ENCODE measurements at regions not wholly inside any gene's neighbourhood (a gene's known extent, or its start where the extent isn't known, plus 50 kb on each side); places are given as distances from the start of the nearest gene placed in this dataset.
A peak's percentile ranks its signal among the peaks of the same experiment; 100 is the strongest.

DNA sequence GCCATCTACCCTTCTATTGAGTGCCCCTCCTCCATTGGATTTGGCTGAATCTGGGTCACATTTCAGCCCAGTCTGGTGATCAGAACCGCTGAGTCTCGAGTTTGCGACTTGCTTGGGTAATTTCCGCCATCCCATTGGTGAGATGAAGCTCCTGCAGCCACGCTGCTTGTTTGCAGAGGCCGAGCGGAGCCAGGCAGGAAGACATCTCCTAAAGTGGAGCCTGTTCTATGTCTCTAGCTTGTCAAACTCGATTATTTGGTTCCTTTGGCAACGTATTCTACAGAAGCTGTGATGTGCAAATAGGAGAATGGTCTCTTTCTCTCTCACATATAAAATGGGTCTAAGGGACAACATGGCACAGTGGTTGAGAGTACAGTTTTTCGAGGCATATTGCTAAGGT, 206.8 kb upstream of the PLXNA2 start:
- no peaks in the 10 kb centered on the region for H3K79me2 ChIP-seq (replicated peaks; ENCODE audit: insufficient read depth)
- no peak for DNase-seq (ENCODE audit: low spot score)
- no peaks in the 10 kb centered on the region for H3K36me3 Mint-ChIP-seq (ENCODE audit: low read depth)
- H3K4me2 ChIP-seq: no peak overlapping the region
- peaks cover 15% of the 10 kb centered on the region for H3K4me1 Mint-ChIP-seq
- H3K27ac Mint-ChIP-seq: no peak overlapping the region; the same call in 1 of the 2 replicates
- H3K36me3 ChIP-seq (ENCODE audit: insufficient read depth): no peaks in the 10 kb centered on the region
- no peak for TF ChIP-seq STAT1 (IDR thresholded peaks at IDR 0.05; ENCODE audit: unreplicated experiment)
- TF ChIP-seq REST (IDR thresholded peaks at IDR 0.05; ENCODE audit: unreplicated experiment): no peak
- no peak for TF ChIP-seq ETS1 (IDR thresholded peaks at IDR 0.05)
- no peak for TF ChIP-seq EZH2 (IDR thresholded peaks at IDR 0.05; ENCODE audit: low read depth, unreplicated experiment)
- no peak for TF ChIP-seq POLR2AphosphoS5 (IDR thresholded peaks at IDR 0.05; ENCODE audit: low read depth)
- TF ChIP-seq CREB1 (CRISPR knock-in tag; IDR thresholded peaks at IDR 0.05; ENCODE audit: low read depth): no peak
- TF ChIP-seq ZNF331 (CRISPR knock-in tag; IDR thresholded peaks at IDR 0.05; ENCODE audit: low read depth): no peak
- TF ChIP-seq, protein P1, sequence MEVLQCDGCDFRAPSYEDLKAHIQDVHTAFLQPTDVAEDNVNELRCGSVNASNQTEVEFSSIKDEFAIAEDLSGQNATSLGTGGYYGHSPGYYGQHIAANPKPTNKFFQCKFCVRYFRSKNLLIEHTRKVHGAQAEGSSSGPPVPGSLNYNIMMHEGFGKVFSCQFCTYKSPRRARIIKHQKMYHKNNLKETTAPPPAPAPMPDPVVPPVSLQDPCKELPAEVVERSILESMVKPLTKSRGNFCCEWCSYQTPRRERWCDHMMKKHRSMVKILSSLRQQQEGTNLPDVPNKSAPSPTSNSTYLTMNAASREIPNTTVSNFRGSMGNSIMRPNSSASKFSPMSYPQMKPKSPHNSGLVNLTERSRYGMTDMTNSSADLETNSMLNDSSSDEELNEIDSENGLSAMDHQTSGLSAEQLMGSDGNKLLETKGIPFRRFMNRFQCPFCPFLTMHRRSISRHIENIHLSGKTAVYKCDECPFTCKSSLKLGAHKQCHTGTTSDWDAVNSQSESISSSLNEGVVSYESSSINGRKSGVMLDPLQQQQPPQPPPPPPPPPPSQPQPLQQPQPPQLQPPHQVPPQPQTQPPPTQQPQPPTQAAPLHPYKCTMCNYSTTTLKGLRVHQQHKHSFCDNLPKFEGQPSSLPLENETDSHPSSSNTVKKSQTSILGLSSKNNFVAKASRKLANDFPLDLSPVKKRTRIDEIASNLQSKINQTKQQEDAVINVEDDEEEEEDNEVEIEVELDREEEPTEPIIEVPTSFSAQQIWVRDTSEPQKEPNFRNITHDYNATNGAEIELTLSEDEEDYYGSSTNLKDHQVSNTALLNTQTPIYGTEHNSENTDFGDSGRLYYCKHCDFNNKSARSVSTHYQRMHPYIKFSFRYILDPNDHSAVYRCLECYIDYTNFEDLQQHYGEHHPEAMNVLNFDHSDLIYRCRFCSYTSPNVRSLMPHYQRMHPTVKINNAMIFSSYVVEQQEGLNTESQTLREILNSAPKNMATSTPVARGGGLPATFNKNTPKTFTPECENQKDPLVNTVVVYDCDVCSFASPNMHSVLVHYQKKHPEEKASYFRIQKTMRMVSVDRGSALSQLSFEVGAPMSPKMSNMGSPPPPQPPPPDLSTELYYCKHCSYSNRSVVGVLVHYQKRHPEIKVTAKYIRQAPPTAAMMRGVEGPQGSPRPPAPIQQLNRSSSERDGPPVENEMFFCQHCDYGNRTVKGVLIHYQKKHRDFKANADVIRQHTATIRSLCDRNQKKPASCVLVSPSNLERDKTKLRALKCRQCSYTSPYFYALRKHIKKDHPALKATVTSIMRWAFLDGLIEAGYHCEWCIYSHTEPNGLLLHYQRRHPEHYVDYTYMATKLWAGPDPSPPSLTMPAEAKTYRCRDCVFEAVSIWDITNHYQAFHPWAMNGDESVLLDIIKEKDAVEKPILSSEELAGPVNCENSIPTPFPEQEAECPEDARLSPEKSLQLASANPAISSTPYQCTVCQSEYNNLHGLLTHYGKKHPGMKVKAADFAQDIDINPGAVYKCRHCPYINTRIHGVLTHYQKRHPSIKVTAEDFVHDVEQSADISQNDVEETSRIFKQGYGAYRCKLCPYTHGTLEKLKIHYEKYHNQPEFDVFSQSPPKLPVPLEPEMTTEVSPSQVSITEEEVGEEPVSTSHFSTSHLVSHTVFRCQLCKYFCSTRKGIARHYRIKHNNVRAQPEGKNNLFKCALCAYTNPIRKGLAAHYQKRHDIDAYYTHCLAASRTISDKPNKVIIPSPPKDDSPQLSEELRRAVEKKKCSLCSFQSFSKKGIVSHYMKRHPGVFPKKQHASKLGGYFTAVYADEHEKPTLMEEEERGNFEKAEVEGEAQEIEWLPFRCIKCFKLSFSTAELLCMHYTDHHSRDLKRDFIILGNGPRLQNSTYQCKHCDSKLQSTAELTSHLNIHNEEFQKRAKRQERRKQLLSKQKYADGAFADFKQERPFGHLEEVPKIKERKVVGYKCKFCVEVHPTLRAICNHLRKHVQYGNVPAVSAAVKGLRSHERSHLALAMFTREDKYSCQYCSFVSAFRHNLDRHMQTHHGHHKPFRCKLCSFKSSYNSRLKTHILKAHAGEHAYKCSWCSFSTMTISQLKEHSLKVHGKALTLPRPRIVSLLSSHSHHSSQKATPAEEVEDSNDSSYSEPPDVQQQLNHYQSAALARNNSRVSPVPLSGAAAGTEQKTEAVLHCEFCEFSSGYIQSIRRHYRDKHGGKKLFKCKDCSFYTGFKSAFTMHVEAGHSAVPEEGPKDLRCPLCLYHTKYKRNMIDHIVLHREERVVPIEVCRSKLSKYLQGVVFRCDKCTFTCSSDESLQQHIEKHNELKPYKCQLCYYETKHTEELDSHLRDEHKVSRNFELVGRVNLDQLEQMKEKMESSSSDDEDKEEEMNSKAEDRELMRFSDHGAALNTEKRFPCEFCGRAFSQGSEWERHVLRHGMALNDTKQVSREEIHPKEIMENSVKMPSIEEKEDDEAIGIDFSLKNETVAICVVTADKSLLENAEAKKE (CRISPR knock-in tag; IDR thresholded peaks at IDR 0.05): no peak
- TF ChIP-seq JUNB (IDR thresholded peaks at IDR 0.05; ENCODE audit: unreplicated experiment): no peak
- no peak for TF ChIP-seq EZH2phosphoT487 (IDR thresholded peaks at IDR 0.05; ENCODE audit: unreplicated experiment)
- TF ChIP-seq ZNF114 (CRISPR knock-in tag; IDR thresholded peaks at IDR 0.05): no peak
- TF ChIP-seq, protein P2, sequence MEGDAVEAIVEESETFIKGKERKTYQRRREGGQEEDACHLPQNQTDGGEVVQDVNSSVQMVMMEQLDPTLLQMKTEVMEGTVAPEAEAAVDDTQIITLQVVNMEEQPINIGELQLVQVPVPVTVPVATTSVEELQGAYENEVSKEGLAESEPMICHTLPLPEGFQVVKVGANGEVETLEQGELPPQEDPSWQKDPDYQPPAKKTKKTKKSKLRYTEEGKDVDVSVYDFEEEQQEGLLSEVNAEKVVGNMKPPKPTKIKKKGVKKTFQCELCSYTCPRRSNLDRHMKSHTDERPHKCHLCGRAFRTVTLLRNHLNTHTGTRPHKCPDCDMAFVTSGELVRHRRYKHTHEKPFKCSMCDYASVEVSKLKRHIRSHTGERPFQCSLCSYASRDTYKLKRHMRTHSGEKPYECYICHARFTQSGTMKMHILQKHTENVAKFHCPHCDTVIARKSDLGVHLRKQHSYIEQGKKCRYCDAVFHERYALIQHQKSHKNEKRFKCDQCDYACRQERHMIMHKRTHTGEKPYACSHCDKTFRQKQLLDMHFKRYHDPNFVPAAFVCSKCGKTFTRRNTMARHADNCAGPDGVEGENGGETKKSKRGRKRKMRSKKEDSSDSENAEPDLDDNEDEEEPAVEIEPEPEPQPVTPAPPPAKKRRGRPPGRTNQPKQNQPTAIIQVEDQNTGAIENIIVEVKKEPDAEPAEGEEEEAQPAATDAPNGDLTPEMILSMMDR (conservative IDR thresholded peaks at IDR 0.05; ENCODE audit: low read depth in 2 of 2): no peak
- TF ChIP-seq NANOG (IDR thresholded peaks at IDR 0.05; ENCODE audit: borderline replicate concordance): no peak
- H4K20me1 ChIP-seq (replicated peaks; ENCODE audit: insufficient read depth): no peaks in the 10 kb centered on the region
- no peaks in the 10 kb centered on the region for H3K27me3 ChIP-seq (ENCODE audit: insufficient read depth)
- H3K27me3 Mint-ChIP-seq (ENCODE audit: insufficient read depth, low read depth, poor library complexity): peaks cover 3% of the 10 kb centered on the region
- H3K4me1 ChIP-seq (ENCODE audit: insufficient read depth): peaks cover 10% of the 10 kb centered on the region; the same call in 1 of the 2 replicates
- H3F3A ChIP-seq (replicated peaks; ENCODE audit: low read depth): no peaks in the 10 kb centered on the region
- no peak overlapping the region for H3K27ac ChIP-seq (ENCODE audit: low read depth)
- no peak for ATAC-seq
- H3K4me3 ChIP-seq: no peak overlapping the region
- H2AFZ ChIP-seq: peak overlapping the region; percentile 44; the same call in 1 of the 2 replicates
- no peak overlapping the region for H3K4me3 Mint-ChIP-seq
- H3K9me2 ChIP-seq (ENCODE audit: insufficient read depth): 0 out of 2 replicates have a peak, but pooled peaks cover 3% of the 10 kb centered on the region
- H3K9me3 Mint-ChIP-seq: peaks cover 3% of the 10 kb centered on the region; the same call in 2 of the 3 replicates

Measured in GM23338 (cell line).